WTC11 (cell line): ENCODE measurements at regions not wholly inside any gene's neighbourhood (a gene's known extent, or its start where the extent isn't known, plus 50 kb on each side); places are given as distances from the start of the nearest gene placed in this dataset.

Experiments used
- ATAC-seq: fragments of 200-7000 bp; cut with Tn5 transposase; 2 replicates; pipeline ENCODE4 v1.10.0; 2021; ENCODE audit warnings: mild to moderate bottlenecking, moderate library complexity
- CTCF ChIA-PET: fragments of 300-600 bp; sonication (Branson Sonifier 250); formaldehyde crosslinking; loops from one replicate; lab custom pipeline; 2021; ENCODE audit warnings: antibody characterized with exemption; lab: Charles Lee
- POLR2A ChIA-PET: fragments of 350-600 bp; sonication (Branson Sonifier 250); formaldehyde crosslinking; loops from one replicate; lab custom pipeline; 2021; ENCODE audit warnings: antibody characterized with exemption; lab: Charles Lee
- DNase-seq: peaks from one replicate; pipeline ENCODE4 v3.0.0; 2021; ENCODE audit warnings: low spot score
- H3K27ac Mint-ChIP-seq: 2 replicates; pipeline ENCODE4 v1.8.0; 2021; ENCODE audit warnings: mixed read lengths
- H3K27me3 Mint-ChIP-seq: 2 replicates; pipeline ENCODE4 v1.8.0; 2021; ENCODE audit warnings: low read depth, mild to moderate bottlenecking, moderate library complexity, mixed read lengths
- H3K36me3 Mint-ChIP-seq: 2 replicates; pipeline ENCODE4 v1.8.0; 2021; ENCODE audit warnings: mixed read lengths
- H3K4me1 Mint-ChIP-seq: 2 replicates; pipeline ENCODE4 v1.8.0; 2022; ENCODE audit warnings: mixed read lengths
- H3K4me3 Mint-ChIP-seq: 2 replicates; pipeline ENCODE4 v1.8.0; 2021; ENCODE audit warnings: mild to moderate bottlenecking, moderate library complexity, mixed read lengths
- H3K9me3 Mint-ChIP-seq: 2 replicates; pipeline ENCODE4 v1.8.0; 2021; ENCODE audit warnings: mixed read lengths
- CDX4 ChIP-seq: fragments of 250-450 bp; sonication (Bioruptor Pico); IDR thresholded peaks from 2 replicates; pipeline ENCODE4 v1.9.0; 2021; ENCODE audit warnings: moderate library complexity, mild to moderate bottlenecking, inconsistent platforms, borderline replicate concordance
- CREM ChIP-seq: sonication (generic); formaldehyde crosslinking; IDR thresholded peaks from 2 replicates; pipeline ENCODE4 v1.8.1; 2022; ENCODE audit warnings: mild to moderate bottlenecking, missing genetic modification reagents, moderate library complexity
- E2F5 ChIP-seq: sonication (generic); formaldehyde crosslinking; IDR thresholded peaks from 2 replicates; pipeline ENCODE4 v1.8.1; 2022; ENCODE audit warnings: mild to moderate bottlenecking, moderate library complexity, missing genetic modification reagents
- EMX1 ChIP-seq: fragments of 250-450 bp; sonication (Bioruptor Pico); IDR thresholded peaks from 2 replicates; pipeline ENCODE4 v1.8.0; 2021; ENCODE audit warnings: mild to moderate bottlenecking
- GRHL2 ChIP-seq: fragments of 250-450 bp; sonication (Bioruptor Pico); IDR thresholded peaks from 2 replicates; pipeline ENCODE4 v1.8.0; 2022; ENCODE audit warnings: mild to moderate bottlenecking, moderate library complexity; ENCODE audit not compliant: insufficient replicate concordance, severe bottlenecking
- IRF1 ChIP-seq: sonication (generic); formaldehyde crosslinking; IDR thresholded peaks from 2 replicates; pipeline ENCODE4 v1.8.0; 2023; ENCODE audit warnings: missing genetic modification reagents
- KAT7 ChIP-seq: sonication (generic); formaldehyde crosslinking; IDR thresholded peaks from 2 replicates; pipeline ENCODE4 v1.8.1; 2023; ENCODE audit warnings: missing genetic modification reagents, mild to moderate bottlenecking, borderline replicate concordance
- NR2C2 ChIP-seq: sonication (generic); formaldehyde crosslinking; IDR thresholded peaks from 2 replicates; pipeline ENCODE4 v1.8.0; 2022; ENCODE audit warnings: mild to moderate bottlenecking, missing genetic modification reagents
- PRRX2 ChIP-seq: fragments of 250-450 bp; sonication (Bioruptor Pico); IDR thresholded peaks from 2 replicates; pipeline ENCODE4 v1.8.0; 2021; ENCODE audit warnings: mild to moderate bottlenecking
- TCF7 ChIP-seq: sonication (generic); formaldehyde crosslinking; IDR thresholded peaks from 2 replicates; pipeline ENCODE4 v1.8.0; 2022; ENCODE audit warnings: mild to moderate bottlenecking, low read depth, missing genetic modification reagents, moderate library complexity
- USF2 ChIP-seq: sonication (generic); formaldehyde crosslinking; IDR thresholded peaks from 2 replicates; pipeline ENCODE4 v1.8.1; 2023; ENCODE audit warnings: mild to moderate bottlenecking, missing genetic modification reagents, moderate library complexity
- ZNF532 ChIP-seq: fragments of 250-450 bp; sonication (Bioruptor Pico); IDR thresholded peaks from 2 replicates; pipeline ENCODE4 v1.9.0; 2021; ENCODE audit warnings: mild to moderate bottlenecking, borderline replicate concordance
- TF ChIP-seq, protein P1 (sequence below): fragments of 250-450 bp; sonication (Bioruptor Pico); IDR thresholded peaks from 2 replicates; pipeline ENCODE4 v1.9.0; 2021; ENCODE audit warnings: mild to moderate bottlenecking
- TF ChIP-seq, protein P2 (sequence below): fragments of 250-450 bp; sonication (Bioruptor Pico); IDR thresholded peaks from 2 replicates; pipeline ENCODE4 v1.8.0; 2021; ENCODE audit warnings: mild to moderate bottlenecking
- TF ChIP-seq, protein P3 (sequence below): sonication (generic); formaldehyde crosslinking; IDR thresholded peaks from 2 replicates; pipeline ENCODE4 v1.8.0; 2022; ENCODE audit warnings: mild to moderate bottlenecking, missing genetic modification reagents

DNA sequence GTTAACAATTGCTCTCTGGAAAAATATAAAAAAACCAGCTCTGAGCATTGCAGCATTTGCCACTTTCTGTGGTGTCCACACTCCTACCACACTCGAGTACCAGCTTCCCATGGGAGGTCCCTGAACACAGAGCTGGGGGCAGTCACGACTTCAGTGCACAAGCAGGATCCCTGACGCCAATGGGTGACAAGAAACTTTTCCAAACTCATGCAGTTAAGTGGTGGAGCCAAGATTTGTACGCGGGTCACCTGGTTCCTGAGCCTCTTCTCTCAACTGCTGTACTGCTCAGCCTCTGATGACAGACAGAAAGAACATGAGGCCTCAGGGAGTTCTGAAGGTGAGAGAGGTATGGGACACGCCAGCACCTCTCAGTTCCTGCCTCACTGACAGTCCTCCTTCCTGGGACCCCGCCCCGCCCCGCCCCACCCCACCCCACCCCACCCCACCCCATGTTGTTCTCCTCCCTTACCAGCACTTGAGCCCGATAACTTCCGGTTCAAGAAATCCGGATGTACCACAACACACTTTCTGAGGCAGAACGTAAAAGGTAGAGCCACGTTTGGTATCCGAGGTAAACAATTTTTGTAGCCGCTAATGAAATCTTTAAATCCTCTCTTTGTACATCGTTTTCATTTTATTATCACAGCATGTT is 287.6 kb downstream of the MYCN start:
- no peaks in the 10 kb centered on the region for H3K36me3 Mint-ChIP-seq
- POLR2A ChIA-PET = no interaction called here
- no peaks in the 10 kb centered on the region for H3K9me3 Mint-ChIP-seq
- H3K27me3 Mint-ChIP-seq = no peaks in the 10 kb centered on the region
- CTCF ChIA-PET = interaction anchor here (0.9 to 1.3 kb wide), 2 partner anchors 10 to 54 kb away, joined by 3 to 4 read pairs; no protein-coding TSS in a partner anchor
- no peak overlapping the region for H3K4me3 Mint-ChIP-seq
- ATAC-seq (no peak), DNase-seq (no peak)
- TF ChIP-seq KAT7 (CRISPR knock-in tag) (no peak), IRF1 (CRISPR knock-in tag) (no peak), E2F5 (CRISPR knock-in tag) (no peak), NR2C2 (CRISPR knock-in tag) (no peak), TCF7 (CRISPR knock-in tag) (no peak)
- TF ChIP-seq, protein P1, sequence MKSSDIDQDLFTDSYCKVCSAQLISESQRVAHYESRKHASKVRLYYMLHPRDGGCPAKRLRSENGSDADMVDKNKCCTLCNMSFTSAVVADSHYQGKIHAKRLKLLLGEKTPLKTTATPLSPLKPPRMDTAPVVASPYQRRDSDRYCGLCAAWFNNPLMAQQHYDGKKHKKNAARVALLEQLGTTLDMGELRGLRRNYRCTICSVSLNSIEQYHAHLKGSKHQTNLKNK (CRISPR knock-in tag) = no peak
- TF ChIP-seq, all 79 proteins: peak for 0
- Mint-ChIP-seq H3K27ac (no peak overlapping the region), H3K4me1 (peaks cover 36% of the 10 kb centered on the region)

GRCh38 chr2:16226943-16227664 is 286.8 kb downstream of the MYCN start:
- POLR2A ChIA-PET = no interaction called here
- ATAC-seq (peak; percentile 60), DNase-seq (no peak)
- Mint-ChIP-seq H3K27ac (no peak overlapping the region; the same call in 1 of the 2 replicates), H3K27me3 (no peaks in the 10 kb centered on the region; the same call in 1 of the 2 replicates), H3K36me3 (no peaks in the 10 kb centered on the region), H3K9me3 (peaks cover 3% of the 10 kb centered on the region), H3K4me3 (no peak overlapping the region), H3K4me1 (peaks cover 39% of the 10 kb centered on the region)
- CTCF ChIA-PET = interaction anchor here (0.9 to 1.3 kb wide), 2 partner anchors 9 to 55 kb away, joined by 3 to 4 read pairs; no protein-coding TSS in a partner anchor
- no peak for TF ChIP-seq PRRX2
- TF ChIP-seq ZNF532 (CRISPR knock-in tag) = no peak
- TF ChIP-seq, protein P2, sequence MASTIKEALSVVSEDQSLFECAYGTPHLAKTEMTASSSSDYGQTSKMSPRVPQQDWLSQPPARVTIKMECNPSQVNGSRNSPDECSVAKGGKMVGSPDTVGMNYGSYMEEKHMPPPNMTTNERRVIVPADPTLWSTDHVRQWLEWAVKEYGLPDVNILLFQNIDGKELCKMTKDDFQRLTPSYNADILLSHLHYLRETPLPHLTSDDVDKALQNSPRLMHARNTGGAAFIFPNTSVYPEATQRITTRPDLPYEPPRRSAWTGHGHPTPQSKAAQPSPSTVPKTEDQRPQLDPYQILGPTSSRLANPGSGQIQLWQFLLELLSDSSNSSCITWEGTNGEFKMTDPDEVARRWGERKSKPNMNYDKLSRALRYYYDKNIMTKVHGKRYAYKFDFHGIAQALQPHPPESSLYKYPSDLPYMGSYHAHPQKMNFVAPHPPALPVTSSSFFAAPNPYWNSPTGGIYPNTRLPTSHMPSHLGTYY (CRISPR knock-in tag) = no peak
- TF ChIP-seq, protein P3, sequence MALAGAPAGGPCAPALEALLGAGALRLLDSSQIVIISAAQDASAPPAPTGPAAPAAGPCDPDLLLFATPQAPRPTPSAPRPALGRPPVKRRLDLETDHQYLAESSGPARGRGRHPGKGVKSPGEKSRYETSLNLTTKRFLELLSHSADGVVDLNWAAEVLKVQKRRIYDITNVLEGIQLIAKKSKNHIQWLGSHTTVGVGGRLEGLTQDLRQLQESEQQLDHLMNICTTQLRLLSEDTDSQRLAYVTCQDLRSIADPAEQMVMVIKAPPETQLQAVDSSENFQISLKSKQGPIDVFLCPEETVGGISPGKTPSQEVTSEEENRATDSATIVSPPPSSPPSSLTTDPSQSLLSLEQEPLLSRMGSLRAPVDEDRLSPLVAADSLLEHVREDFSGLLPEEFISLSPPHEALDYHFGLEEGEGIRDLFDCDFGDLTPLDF (CRISPR knock-in tag) = no peak
- TF ChIP-seq E2F5 (CRISPR knock-in tag) = no peak
- no peak for TF ChIP-seq CREM (CRISPR knock-in tag)
- no peak for TF ChIP-seq EMX1
- TF ChIP-seq CDX4 (CRISPR knock-in tag) = no peak
- no peak for TF ChIP-seq USF2
- TF ChIP-seq GRHL2 (CRISPR knock-in tag) = no peak
